ENCODE measurements at regions not wholly inside any gene's neighbourhood (a gene's known extent, or its start where the extent isn't known, plus 50 kb on each side); places are given as distances from the start of the nearest gene placed in this dataset.

- no peak for DNase-seq (ENCODE audit: low read depth, low spot score)
Observed at GRCh38 chr4:152161676-152162330, 374.1 kb downstream of the FBXW7 start.

DNA sequence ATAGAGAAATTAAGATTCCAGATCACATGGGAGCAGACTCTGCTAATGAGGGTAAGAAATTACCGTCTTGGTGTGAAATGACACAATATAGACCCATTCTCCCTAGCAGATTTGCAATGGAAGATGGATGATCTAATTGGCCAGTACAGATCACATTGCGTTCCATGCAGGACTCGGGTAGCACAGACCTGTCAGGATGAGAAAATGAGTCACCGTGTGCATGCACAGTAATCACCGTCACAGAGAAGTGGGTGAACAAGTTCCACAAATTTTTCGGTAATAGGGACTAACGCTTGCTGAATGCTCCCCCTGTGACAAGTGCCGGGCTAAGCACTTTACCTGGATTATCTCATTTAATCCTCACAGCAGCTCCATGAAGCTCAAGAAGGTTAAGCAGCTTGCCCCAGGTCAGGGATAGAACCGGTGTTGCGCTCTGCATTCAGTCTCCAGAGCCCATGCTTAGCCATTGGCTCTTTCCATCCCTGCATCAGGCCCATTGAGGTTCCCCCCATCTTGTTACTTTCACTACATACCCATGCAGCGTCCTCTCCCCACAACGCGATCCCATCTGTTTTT lies 375.6 kb downstream of the FBXW7 start:
- DNase-seq (ENCODE audit: low read depth, low spot score) = no peak

DNA sequence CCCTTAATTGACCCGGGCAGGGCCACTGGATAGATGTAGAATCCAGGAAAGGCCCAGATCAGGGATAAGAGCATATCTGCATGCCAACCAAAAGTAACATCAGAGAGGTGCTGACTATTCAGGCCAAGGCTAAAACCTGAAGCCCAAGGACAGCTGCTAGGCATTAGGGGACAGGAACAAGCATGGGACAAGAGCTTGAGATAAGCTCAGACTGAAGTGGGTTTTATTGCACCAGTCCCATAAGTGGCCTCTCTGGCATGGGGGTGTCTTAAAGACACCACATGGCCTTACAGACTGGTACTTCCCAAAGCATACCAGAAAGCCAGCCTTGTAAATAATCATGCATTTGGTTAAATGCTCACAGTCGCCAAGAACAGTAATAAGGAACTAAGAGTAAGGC lies 376.1 kb downstream of the FBXW7 start:
- no peak for DNase-seq (ENCODE audit: low read depth, low spot score)

- no peak for DNase-seq (ENCODE audit: low read depth, low spot score)
Observed at GRCh38 chr4:152158225-152158624, 377.7 kb downstream of the FBXW7 start.

GRCh38 chr4:152157629-152158028 lies 378.3 kb downstream of the FBXW7 start:
- DNase-seq (ENCODE audit: low read depth, low spot score) = no peak

GRCh38 chr4:152156442-152156841 lies 379.4 kb downstream of the FBXW7 start:
- peak; percentile 71 for DNase-seq (ENCODE audit: low read depth, low spot score)

- no peak for DNase-seq (ENCODE audit: low read depth, low spot score)
Observed at GRCh38 chr4:152155070-152155469, 380.8 kb downstream of the FBXW7 start.

DNA sequence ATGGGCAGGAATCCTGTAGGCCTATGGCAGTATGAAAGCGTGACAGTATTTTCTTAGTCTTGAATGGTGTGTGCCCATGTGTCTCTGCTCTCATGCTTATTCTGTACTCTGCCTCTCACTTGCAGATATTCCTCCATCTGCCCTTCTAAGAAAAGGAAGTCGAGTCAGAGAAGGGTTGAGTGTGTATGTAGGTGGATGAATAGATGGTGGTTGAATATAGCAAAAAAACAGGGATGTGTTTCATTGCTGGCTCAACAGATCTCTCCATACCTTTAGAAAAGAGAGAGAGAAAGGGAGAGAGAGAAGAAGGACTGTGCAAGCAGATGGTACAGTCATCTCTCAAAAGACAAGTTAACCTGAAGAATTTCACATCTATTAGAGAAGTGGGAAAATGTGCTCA lies 381.5 kb downstream of the FBXW7 start:
- DNase-seq (ENCODE audit: low read depth, low spot score) = no peak

- no peak for DNase-seq (ENCODE audit: low read depth, low spot score)
Observed at GRCh38 chr4:152153476-152154270, 382.2 kb downstream of the FBXW7 start.

- DNase-seq (ENCODE audit: low read depth, low spot score) = no peak
Observed at GRCh38 chr4:152150214-152150613, 385.7 kb downstream of the FBXW7 start.

DNA sequence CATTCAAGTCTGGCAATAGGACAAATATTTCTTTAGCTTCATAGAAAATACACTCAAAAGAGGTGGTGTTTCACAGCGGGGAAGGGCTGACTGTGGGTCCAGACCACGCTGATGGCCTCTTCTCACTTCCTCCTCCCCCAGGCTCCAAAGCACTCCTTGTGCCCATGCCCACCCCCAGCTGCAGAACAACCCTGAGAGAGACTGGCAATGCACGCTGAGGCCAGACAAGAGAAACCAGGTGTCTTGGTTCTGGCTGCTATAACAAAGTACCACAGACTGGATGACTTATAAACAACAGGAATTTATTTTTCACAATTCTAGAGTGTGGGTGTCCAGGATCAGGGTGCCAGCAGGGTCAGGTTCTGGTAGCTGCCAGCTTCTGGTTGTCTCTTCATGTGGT lies 386.1 kb downstream of the FBXW7 start:
- no peak for DNase-seq (ENCODE audit: low read depth, low spot score)

DNA sequence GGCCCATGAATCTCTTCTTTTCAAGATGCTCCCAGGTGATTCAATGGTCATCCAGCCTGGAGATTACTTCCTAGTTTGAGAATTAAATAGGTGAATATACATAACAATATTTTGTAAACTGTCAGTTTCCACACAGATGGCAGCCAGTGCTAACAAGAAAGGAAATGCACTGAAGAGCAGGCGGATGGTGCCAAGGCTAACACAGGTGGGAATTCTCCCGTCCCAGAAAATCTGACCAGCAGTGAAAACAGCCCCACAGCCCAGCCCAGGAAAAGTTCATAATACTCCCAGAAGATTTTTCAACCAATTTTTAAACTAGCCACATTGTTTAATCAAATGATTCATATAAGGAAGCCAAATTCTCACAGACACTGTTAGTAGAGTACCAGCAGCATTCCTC lies 387.2 kb upstream of the GATB start:
- no peak for DNase-seq (ENCODE audit: low read depth, low spot score)

- no peak for DNase-seq (ENCODE audit: low read depth, low spot score)
Observed at GRCh38 chr4:152146244-152146643, 385.4 kb upstream of the GATB start.

GRCh38 chr4:152143806-152144205 lies 383.0 kb upstream of the GATB start:
- no peak for DNase-seq (ENCODE audit: low read depth, low spot score)

DNA sequence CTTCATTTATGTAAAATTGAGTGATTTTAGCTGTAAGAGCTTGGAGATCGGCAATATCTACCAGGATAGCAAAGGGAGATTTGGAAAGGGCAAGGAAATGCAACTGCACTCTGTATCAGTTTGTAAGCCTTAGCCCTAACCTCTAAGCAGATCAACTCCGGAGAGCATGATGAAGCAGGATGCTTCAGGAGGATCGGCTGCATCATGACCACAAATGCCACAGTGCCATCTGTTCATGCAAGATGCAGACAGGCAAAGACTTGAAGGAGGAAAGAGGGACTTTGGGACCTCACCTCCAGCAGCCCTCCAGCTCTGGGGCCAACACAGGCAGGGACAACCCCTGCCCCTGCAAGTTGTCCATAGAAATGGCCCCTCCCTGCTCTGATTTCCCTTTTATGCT lies 377.6 kb upstream of the GATB start:
- DNase-seq (ENCODE audit: low read depth, low spot score) = no peak

- DNase-seq (ENCODE audit: low read depth, low spot score) = no peak
Observed at GRCh38 chr4:152132776-152133175, 372.0 kb upstream of the GATB start.

DNA sequence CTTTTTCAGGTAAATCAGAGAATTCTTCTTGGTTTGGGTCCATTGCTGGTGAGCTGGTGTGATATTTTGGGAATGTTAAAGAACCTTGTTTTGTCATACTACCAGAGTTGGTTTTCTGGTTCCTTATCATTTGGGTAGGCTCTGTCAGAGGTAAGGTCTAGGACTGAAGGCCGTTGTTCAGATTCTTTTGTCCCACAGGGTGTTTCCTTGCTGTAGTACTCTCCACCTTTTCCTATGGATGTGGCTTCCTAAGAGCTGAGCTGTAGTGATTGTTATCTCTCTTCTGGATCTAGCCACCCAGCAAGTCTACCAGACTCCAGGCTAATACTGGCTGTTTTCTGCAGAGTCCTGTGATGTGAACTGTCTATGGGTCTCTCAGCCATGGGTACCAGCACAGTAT lies 367.5 kb upstream of the GATB start:
- DNase-seq (ENCODE audit: low read depth, low spot score) = no peak

DNA sequence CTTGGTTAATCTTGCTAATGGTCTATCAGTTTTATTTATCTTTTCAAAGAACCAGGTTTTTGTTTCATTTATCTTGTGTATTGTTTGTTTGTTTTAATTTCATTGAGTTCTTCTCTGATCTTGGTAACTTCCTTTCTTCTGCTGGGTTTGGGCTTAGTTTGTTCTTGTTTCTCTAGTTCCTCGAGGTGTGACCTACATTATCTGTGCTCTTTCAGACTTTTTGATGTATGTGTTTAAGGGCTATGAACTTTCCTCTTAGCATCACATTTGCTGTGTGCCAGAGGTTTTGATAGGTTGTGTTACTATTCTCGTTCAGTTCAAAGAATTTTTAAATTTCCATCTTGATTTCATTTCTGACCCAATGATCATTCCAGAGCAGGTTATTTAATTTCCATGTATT lies 365.4 kb upstream of the GATB start:
- DNase-seq (ENCODE audit: low read depth, low spot score) = no peak

GRCh38 chr4:152118819-152119553 lies 358.2 kb upstream of the GATB start:
- peak; percentile 48 for DNase-seq (ENCODE audit: low read depth, low spot score)

DNA sequence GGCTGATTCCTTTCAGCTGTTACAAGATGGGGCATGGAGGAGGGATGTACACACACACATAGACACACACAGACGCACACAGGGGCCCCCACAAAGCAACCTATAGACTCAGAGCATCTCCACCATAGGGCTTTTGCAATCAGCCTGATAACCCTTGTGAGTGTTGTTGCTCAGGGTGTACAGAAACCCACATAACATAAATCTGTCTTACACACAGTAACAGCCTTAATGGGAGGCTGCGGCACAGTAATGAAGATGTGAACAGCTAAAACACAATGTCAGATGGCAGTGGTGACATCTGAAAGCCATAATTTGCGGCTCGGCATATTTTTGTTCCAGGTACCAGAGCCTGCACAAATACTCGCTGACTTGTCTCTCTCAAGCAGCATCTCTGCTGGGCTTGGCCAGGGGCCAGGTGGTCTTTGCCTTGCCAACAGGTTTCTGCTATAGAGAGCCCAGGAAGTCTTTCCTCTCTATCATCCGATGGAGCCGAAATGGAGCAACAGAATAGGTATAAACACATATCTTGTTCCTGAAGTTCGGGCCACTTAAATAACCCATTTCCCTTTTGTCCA lies 357.2 kb upstream of the GATB start:
- DNase-seq (ENCODE audit: low read depth, low spot score) = no peak

DNA sequence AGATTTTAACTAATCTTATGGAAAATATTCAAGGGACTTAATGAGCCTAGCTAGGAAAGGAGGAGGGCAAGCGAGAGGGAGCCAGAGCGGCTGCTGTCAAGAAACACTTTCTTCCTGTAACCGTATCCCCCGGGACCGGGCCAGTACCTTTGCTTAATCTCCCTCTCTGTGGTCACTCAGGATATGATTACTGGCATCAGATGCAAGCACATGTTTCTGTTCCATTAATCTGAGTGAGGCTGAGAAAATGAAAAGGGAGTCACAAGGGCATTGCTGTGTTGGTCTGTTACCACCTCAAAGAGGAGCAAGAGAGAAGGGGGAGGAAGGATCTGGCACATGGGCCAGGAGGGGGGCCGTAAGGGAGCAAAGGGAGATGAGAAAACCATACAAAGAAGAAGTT lies 356.7 kb upstream of the GATB start:
- no peak for DNase-seq (ENCODE audit: low read depth, low spot score)

DNA sequence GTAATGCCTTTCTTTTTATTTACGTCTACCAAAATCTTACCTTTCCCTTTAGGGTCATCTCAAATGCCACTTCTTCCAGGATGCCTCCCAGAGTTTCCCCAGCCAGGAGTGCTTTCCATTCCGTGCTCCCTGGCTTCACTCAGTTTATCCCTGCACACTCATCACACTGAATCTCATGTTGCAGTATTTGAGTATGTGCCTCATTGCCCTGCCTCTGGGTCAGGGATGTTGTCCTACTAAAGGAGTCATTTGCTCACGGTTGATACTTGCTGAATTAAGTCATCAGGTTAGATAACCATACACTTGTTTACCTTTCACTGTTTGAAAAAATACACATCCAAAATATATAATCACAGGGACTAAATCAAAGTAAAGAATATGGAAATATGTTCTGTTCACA lies 356.2 kb upstream of the GATB start:
- DNase-seq (ENCODE audit: low read depth, low spot score) = no peak

All from ELF-1 (cell line).